GM10266 (cell line): ENCODE measurements at regions not wholly inside any gene's neighbourhood (a gene's known extent, or its start where the extent isn't known, plus 50 kb on each side); places are given as distances from the start of the nearest gene placed in this dataset.

Experiments
- DNase-seq: peaks from one replicate; pipeline ENCODE4 v3.0.0; 2012; ENCODE audit errors: extremely low spot score
- CTCF ChIP-seq: IDR thresholded peaks from 2 replicates; pipeline ENCODE4 v1.5.1; 2012; ENCODE audit warnings: mild to moderate bottlenecking, low read depth; ENCODE audit not compliant: control insufficient read depth, insufficient read depth; ENCODE audit errors: missing control alignments

- DNase-seq = no peak
- TF ChIP-seq CTCF = no peak
Measured at GRCh38 chr12:5213336-5213735, 169.7 kb downstream of the KCNA5 start.

GRCh38 chr12:5213990-5214389, 170.3 kb downstream of the KCNA5 start:
- TF ChIP-seq CTCF = no peak
- no peak for DNase-seq

- no peak for DNase-seq
- TF ChIP-seq CTCF = no peak
Measured at GRCh38 chr12:5217936-5218335, 174.3 kb downstream of the KCNA5 start.

GRCh38 chr12:5220099-5220498, 176.4 kb downstream of the KCNA5 start:
- no peak for DNase-seq
- TF ChIP-seq CTCF = no peak

GRCh38 chr12:5220835-5221234, 177.2 kb downstream of the KCNA5 start:
- DNase-seq = no peak
- no peak for TF ChIP-seq CTCF

- TF ChIP-seq CTCF = no peak
- DNase-seq = no peak
Measured at GRCh38 chr12:5222011-5222461, 178.4 kb downstream of the KCNA5 start.

GRCh38 chr12:5222729-5223128, 179.1 kb downstream of the KCNA5 start:
- DNase-seq = no peak
- no peak for TF ChIP-seq CTCF

- DNase-seq = no peak
- TF ChIP-seq CTCF = no peak
Measured at GRCh38 chr12:5223881-5224280, 180.2 kb downstream of the KCNA5 start.
